GM18505 (cell line): ENCODE measurements at regions not wholly inside any gene's neighbourhood (a gene's known extent, or its start where the extent isn't known, plus 50 kb on each side); places are given as distances from the start of the nearest gene placed in this dataset.
"Not testable (repeated sequence)": the region's sequence is repeated elsewhere in the genome, so short reads cannot be mapped to it uniquely, and the experiment has no call there.

Experiments used
- ATAC-seq: cut with Tn5 transposase; IDR thresholded peaks from one replicate; pipeline ENCODE4 v1.9.1; 2021; ENCODE audit not compliant: unreplicated experiment
- POLR2A ChIP-seq: IDR thresholded peaks from 4 replicates; pipeline ENCODE4 v1.6.1; 2011; ENCODE audit warnings: borderline replicate concordance; ENCODE audit not compliant: insufficient read depth, insufficient read length; ENCODE audit errors: extremely low read depth

DNA sequence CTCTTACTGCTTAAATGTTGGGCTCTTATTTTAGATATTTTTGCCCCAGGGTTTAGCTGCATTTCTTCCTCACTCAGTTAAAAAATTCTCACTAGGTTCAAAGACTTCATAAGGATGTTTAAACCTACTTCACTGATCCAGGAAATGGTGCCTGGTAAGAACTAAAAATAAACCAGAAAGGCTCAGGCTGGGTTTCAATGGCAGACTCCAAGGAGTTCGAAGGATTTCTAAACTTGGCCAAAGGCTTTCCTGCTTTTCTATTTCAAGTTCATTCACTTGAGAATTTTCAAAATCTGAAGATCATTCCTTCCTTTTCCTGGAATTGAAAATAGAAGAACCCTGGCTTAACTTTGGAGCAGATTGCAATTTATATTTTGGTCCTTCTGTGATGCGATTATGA lies 193.0 kb upstream of the MAP1B start:
- no peak for TF ChIP-seq POLR2A
- no peak for ATAC-seq

GRCh38 chr5:71922584-71923106 lies 184.6 kb upstream of the MAP1B start:
- ATAC-seq = no peak
- no peak for TF ChIP-seq POLR2A

GRCh38 chr5:71923755-71924154 lies 183.5 kb upstream of the MAP1B start:
- no peak for ATAC-seq
- TF ChIP-seq POLR2A = no peak

DNA sequence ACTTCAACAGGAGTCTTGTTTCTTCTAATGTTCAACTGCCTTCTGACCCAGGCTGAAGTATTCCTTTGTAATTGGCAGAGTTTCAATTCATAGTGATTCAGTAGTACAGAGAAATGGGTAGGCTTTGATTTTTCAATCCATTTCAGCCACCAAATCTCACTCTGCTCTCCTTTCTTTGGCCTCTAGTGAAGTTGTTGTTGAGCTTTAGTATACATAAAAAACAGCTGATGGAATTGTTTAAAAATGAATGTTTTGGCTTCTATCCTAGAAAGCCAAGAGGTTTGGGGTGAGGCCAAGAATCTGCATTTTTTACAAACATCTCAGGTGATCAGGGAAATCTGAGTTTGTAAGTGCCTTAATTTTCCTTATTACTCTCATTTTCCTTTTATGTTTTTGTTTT lies 182.9 kb upstream of the MAP1B start:
- ATAC-seq = no peak
- no peak for TF ChIP-seq POLR2A

GRCh38 chr5:71924980-71925379 lies 182.3 kb upstream of the MAP1B start:
- no peak for ATAC-seq
- no peak for TF ChIP-seq POLR2A

GRCh38 chr5:71925608-71926091 lies 181.6 kb upstream of the MAP1B start:
- no peak for TF ChIP-seq POLR2A
- ATAC-seq = no peak

DNA sequence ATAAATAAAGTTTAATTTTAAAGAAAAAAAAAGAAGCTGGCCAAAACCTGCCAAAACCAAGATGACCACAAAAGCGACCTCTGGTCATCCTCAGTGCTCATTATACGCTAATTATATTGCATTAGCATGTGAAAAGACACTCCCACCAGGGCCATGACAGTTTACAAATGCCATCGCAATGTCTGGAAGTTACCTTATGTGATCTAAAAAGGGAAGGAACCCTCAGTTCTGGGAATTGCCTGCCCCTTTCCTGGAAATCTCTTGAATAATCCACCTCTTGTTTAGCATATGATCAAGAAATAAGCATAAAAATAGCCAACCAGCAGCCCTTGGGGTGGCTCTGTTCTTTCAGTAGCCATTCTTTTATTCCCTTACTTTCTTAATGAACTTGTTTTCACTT lies 178.3 kb upstream of the MAP1B start:
- no peak for ATAC-seq
- TF ChIP-seq POLR2A = no peak

- not testable (repeated sequence) for ATAC-seq
Observed at GRCh38 chr5:71930554-71930953, 176.7 kb upstream of the MAP1B start.

DNA sequence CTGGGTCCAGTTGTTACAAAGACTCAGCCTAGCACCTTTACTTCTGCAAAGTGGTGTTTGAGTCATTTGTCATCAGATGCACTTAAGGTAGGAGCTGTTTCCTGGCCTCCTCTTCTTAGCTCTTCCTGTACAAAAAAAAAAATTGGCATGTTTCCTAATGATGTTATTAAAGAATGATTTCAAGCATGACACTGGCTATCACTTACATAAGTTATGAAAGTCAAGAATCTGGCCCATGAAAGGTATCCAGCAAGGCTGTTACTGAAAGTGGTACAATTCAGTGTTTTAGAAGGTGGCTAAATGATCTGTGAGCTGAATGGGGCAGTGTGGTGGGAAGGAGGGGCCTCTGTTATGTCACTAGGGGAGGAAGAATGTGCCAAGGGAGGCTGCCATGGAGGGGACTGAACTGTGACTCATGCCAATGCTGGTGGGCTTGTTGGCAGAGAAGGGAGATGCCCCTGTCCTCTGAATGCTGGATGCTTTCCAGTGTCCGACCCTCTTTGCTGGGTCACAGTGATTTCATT lies 175.1 kb upstream of the MAP1B start:
- no peak for TF ChIP-seq POLR2A
- no peak for ATAC-seq

DNA sequence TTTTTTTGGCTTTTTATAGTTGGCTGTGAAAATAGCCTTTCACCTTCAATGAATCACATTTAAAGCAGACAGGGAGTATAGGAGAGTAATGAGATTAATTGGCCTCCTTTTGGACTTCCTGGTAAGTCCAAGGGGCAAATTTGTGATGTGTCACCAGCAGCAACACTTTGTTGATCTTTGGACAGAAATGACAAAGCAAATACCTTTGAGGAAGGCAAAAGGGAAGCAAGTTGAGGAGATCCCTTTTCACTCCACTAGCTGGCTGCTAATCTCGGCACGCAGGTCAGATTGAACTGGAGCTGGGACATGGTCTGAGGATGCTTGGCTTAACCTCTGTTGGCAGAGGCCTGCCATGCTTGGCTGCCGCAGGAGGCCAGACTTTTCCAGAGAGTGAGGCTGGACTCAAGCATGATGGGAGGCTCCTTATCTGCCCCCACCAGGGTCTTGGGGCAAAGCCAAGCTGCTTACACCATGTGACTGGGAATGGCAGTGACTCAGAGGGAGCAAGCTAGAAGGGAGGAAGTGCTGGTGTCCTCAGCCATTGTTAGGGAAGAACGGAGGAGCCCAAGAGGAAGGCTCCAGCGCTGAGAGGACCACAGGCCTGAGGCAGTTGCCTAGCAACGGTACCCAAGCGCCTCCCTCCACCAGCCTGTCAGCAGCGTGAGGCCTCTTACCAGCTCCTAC lies 174.5 kb upstream of the MAP1B start:
- no peak for TF ChIP-seq POLR2A
- ATAC-seq = no peak

- ATAC-seq = no peak
Observed at GRCh38 chr5:71934322-71934721, 173.0 kb upstream of the MAP1B start.

GRCh38 chr5:71937921-71938698 lies 169.2 kb upstream of the MAP1B start:
- ATAC-seq = no peak
- TF ChIP-seq POLR2A = no peak

More at GRCh38 chr5:71934322-71934721, 173.0 kb upstream of the MAP1B start:
- TF ChIP-seq POLR2A = no peak

- no peak for ATAC-seq
- TF ChIP-seq POLR2A = no peak
Observed at GRCh38 chr5:71938895-71939294, 168.4 kb upstream of the MAP1B start.
